Ovary (tissue), 3 donors: ENCODE measurements at regions not wholly inside any gene's neighbourhood (a gene's known extent, or its start where the extent isn't known, plus 50 kb on each side); places are given as distances from the start of the nearest gene placed in this dataset.

Experiments
- CTCF ChIP-seq, 3 donors: fragments of 450-650 bp in 2 of 3; fragments of 200-600 bp in 1 of 3; IDR thresholded peaks; one replicate each; pipeline versions ENCODE4 v1.5.1 to v1.8.0; 2016 to 2022; ENCODE audit warnings: antibody characterized with exemption in 3 of 3, mild to moderate bottlenecking in 1 of 3
- POLR2A ChIP-seq: fragments of 450-650 bp; IDR thresholded peaks from one replicate; pipeline ENCODE4 v1.6.1; 2017; ENCODE audit warnings: antibody characterized with exemption, mild to moderate bottlenecking, moderate library complexity
- donor health status: DM: no; HTN: no; CAD: no.

GRCh38 chr20:7057611-7058010, 290.1 kb downstream of the BMP2 start:
- no peak for TF ChIP-seq CTCF (IDR thresholded peaks at IDR 0.05)
- TF ChIP-seq POLR2A = no peak
